DND-41 (cell line): ENCODE measurements at regions not wholly inside any gene's neighbourhood (a gene's known extent, or its start where the extent isn't known, plus 50 kb on each side); places are given as distances from the start of the nearest gene placed in this dataset.

ENCODE experiments used
- CTCF ChIP-seq: IDR thresholded peaks from 2 replicates; pipeline ENCODE4 v1.5.1; 2012; ENCODE audit warnings: borderline replicate concordance, low read length, moderate library complexity, mild to moderate bottlenecking; ENCODE audit not compliant: poor library complexity, severe bottlenecking; ENCODE audit errors: extremely low read depth
- EZH2 ChIP-seq: IDR thresholded peaks from 3 replicates; pipeline ENCODE4 v1.6.1; 2012; ENCODE audit warnings: borderline replicate concordance, low read depth, mild to moderate bottlenecking, moderate library complexity, low read length, inconsistent platforms; ENCODE audit not compliant: severe bottlenecking

GRCh38 chr10:64059884-64060283 lies 538.7 kb downstream of the REEP3 start:
- TF ChIP-seq CTCF = no peak
- no peak for TF ChIP-seq EZH2
